Hematopoietic multipotent progenitor cell treated with erythropoietin and hydrocortisone succinate and interleukin-3 and kit ligand, for 17 days (in vitro differentiated cells): ENCODE measurements at regions not wholly inside any gene's neighbourhood (a gene's known extent, or its start where the extent isn't known, plus 50 kb on each side); places are given as distances from the start of the nearest gene placed in this dataset.

ENCODE experiments used
- DNase-seq: peaks from one replicate; pipeline ENCODE4 v3.0.0-alpha.2; 2015; ENCODE audit warnings: low spot score

GRCh38 chr20:62545901-62546525 lies 70.2 kb upstream of the GATA5 start:
- no peak for DNase-seq

GRCh38 chr20:62546606-62547005 lies 70.8 kb upstream of the GATA5 start:
- DNase-seq, result no peak

DNA sequence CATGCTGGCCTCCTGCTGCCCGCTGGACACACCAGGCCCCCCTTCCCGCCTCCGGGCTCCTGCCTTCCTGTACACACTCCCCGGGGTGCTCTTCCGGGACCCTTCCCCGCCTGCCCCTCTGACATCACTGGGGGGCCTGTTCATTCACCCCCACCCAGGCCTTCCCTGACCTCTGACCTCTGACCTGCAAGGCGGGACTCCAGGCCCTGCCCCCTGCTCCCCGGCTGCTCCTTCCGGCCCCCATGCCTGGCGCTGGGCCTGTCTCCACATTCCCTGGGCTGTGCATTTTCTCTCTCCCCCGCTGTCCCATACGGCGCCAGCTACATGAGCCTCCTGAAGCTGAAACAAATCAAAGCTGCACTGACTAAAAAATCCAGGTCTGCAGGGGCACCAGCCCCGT lies 71.6 kb upstream of the GATA5 start:
- DNase-seq, result no peak

GRCh38 chr20:62548471-62548870 lies 72.7 kb upstream of the GATA5 start:
- DNase-seq, result no peak

DNA sequence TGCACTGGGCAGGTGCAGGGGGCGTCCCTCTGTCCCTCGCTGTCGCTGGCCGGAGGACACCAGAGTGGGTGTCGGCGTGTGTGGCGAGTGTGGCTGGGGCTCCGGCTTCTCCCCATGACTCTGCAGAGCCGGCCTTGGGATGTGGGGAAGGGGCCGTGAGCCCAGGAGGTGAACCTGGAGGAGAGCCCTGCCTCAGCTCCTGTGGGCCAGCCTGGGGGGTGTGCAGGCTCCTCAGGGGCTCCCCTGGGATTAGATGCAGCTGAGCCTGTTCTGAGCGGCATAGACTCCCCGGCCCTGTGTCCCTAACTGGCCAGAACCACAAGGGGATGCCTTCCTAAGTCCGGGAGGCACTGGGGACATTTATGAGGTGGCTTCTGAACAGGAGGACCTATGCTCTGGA lies 73.2 kb upstream of the GATA5 start:
- no peak for DNase-seq

GRCh38 chr20:62549499-62550086 lies 73.8 kb upstream of the GATA5 start:
- no peak for DNase-seq

GRCh38 chr20:62550087-62550632 lies 74.4 kb upstream of the GATA5 start:
- no peak for DNase-seq

DNA sequence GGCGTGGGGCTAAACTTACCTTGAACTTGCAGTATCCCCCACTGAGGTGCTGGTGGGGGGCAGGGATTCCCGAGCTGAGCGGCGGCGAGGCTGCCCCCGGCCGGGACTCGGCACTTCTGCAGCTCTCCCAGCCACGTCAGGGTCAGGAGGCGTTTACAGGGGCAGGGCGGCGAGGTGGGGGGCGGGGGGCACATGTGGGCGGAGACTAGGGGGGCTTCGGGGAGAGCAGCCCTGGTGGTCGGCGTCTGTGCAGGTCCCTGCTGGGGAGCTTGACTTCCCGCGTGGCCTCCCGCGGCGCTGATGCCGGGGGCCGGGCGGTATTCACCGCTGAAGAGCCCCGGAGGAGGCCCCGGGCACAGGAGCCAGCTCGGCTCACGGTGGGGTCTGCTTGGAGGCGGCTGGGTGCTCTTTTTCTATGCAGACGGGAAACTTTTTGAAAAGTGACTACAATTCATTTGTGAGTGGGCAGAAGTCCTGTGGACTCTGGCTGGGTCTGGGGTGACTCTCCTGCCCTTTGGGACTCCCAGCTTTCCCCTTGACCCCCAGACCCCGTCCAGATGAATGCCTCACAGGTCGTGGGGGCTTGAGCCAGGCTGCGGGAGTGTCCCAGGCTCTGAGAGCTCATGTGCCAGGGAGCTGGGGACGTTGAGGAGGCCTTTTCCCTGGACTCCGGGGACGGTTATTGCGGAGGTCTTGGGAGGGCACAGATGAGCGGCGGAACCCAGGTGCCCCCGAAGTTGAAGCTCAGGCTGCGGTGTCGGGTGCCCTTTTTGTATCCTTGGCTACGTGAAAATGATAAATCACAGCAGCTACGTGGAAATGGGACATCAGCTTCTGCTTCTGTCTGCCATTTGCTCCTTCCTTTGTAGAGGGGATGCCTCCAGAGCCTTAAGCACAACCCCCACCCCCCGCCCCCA lies 75.9 kb upstream of the GATA5 start:
- DNase-seq, result no peak

GRCh38 chr20:62552613-62553012 lies 76.8 kb upstream of the GATA5 start:
- no peak for DNase-seq

DNA sequence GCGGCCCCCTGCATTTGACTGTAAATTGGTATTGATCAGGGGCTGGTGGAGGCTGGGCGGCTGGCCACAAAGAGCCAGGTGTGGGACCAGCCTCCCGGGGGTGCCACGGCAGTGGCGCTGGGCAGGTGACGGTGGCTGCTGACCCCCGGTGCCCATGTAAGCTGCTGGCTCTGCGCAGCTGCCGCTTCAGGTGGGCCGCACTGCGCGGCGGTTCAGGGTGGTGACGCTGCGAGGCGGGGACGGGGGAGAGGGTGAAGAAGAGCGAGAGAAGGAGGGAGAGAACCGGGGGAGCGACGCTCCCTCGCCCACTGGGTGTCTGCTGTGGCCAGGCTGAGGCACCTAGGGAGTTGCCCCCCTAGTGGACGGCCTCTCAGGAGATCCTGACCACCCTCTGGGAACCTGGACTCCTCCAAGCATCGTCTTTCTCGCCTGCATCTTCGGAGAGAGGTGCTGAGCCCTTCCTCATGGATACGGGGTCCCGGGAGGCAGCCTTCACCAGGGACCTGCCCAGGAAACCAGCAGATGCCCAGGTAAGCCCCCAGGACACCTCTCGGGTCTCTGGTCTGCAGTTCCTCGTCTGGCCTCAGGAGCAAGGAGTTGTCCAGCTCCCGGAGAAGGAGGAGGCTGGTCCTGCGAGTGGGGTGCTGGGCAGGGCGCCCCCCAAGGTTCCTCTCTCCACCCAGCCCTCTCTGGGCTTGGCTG lies 77.5 kb upstream of the GATA5 start:
- DNase-seq, result no peak

DNA sequence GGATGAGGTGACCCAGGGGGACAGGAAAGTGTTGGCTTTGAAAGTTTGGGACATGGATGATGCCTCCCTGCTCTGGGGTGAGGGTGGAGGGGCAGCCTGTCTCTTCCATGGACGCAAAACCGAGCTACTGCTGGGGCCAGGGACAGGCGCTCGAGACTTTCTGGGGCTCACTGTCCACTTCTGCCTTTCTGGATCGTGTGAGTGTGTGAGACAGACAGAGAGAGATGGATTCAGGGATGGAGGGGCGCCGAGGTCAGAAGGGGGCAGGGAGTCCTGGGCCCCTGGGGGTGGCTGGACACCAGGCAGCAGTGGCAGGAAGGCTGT lies 78.0 kb upstream of the GATA5 start:
- DNase-seq, result no peak

DNA sequence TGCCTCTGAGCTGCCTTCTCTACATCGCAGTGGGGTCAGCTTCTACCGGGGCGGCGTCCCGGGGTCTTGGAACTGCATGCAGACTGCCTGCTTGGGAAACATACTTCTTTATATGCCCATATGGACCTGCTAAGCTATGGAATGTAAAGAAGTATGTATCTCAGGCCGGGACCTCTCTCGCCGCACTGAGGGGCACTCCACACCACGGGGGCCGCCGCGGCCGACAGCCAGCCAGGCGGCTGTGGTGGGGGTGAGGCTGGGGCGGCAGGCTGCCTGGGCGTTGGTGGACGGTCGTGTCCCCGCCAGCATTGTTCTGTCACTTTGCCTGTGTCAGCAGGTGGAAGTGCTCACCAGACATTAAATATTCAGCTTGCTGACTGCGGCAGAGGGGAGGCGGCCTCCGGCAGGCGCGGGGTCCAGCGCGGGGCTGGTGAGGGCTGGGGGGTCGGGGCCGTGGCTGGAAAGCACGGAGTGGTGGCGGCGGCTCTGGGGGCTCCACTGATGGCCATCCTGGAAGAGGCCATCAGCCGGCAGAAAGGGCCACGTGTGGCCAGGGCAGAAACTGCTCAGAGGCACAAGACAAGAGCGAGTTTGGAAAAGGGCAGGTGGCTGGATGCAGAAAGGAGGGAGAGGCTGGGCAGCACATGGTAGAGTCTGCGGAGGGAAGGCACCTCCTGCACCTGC lies 78.6 kb upstream of the GATA5 start:
- DNase-seq, result no peak

DNA sequence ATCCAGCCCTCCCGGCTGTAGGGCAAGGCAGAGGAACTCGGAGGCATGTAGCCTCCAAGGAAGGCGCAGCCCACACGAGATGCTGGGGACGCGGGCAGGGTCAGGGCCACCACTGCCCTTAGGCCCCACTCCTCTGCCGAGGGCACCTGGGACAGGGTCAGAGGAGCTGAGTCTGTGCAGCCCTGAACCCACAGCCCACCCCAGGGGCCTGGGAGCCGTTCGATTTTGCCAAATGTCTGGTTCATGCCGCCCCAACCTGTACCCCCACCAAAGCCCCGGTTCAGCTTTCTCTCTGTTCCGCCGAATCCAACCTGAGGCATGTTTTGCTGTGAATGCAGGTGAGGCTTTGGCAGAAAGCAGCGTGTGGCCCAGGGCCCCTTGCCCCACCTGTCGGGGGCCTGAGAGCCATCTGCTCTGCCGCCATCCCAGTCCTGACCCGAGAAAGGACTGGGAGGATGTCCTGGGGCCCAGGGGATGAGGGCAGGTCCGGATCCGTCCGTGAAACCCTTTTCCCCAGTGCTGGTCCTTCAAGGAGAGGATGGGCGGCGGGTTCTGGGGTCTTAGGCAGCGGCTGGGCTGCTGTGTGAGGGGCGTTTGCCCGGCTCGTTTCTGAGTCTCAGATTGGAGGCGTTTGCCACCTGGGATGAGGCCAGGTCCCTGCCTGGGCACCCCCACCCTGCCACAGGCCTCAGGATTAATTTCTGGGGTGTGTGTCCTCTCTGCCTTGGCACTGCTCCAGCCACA lies 79.3 kb upstream of the GATA5 start:
- no peak for DNase-seq

DNA sequence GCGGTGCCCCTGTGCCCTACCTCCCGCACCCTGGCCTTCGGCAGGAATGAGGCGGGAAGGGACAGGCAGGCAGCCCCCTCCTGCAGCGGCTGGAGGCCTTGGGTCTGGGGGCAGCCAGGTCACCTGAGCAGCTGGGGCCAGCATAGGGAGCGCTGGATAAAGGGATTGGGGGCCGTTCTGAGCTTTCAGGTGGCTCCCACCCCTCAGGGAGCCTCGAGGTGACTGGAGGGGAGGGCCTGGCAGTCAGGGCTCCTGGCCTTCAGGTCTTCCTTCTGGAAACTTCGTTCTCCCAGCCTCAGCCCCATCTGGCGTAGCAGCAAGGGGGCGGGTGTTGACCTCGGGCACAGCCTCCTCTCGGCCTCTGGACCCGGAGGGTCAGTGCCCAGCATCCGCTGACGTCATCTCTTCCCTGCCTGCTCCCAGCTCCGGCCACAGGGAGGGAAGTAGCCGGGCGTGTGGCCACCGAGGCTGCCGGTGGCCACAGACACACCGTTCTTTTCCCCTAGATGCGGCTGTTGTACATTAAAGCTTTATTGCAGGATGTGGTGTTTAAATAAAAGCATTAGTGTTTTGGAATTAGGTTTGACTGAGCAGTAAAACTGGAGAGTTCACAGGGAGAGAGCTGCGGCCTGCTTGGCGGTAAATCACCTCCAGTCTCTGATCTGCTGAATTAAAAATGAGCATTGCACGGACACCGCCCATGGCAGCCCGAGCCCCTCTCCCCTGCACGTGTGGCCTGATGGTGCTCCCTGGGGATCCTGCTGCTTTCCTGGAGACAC lies 80.0 kb upstream of the GATA5 start:
- DNase-seq, result no peak

DNA sequence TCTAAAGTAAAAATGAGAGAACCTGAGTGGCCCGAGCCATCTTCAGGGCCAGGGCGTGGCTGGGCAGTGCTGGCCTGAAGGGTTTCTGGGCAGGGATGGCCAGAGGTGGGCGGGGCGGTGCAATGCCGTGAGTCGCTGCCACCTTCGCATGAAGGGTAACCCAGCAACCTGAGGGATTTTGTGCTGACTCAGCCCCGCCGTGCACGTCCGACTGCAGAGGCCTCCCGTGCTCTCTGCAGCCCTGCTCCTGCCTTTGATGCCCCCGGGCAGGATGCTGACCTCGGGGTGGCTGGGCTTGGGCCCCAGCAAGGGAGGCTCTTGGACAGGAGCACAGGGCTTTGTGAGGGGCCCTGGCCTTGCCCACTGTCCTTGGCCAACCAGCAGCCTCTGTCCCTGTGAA lies 81.7 kb upstream of the GATA5 start:
- DNase-seq, result no peak

GRCh38 chr20:62557999-62558408 lies 82.2 kb upstream of the GATA5 start:
- DNase-seq, result no peak

DNA sequence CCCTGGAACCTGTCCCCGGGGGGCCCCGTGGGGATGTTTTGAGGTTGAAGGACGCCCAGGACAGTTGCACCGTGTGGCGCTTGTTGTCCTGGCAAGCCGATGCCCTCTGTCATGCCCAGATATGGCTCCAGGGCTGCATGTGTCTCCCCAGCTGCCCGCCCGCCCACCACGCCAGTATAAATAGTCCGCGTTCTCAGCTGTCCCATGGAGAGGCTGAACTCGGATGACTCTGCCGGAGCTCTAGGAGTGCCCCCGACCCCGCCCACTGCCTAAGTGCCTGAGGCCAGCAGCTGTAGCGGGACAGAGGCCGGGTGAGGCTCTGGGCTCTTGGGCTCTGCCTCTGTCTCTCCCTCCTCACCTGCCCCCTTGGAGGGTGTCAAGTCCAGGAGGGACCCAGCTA lies 83.0 kb upstream of the GATA5 start:
- no peak for DNase-seq

DNA sequence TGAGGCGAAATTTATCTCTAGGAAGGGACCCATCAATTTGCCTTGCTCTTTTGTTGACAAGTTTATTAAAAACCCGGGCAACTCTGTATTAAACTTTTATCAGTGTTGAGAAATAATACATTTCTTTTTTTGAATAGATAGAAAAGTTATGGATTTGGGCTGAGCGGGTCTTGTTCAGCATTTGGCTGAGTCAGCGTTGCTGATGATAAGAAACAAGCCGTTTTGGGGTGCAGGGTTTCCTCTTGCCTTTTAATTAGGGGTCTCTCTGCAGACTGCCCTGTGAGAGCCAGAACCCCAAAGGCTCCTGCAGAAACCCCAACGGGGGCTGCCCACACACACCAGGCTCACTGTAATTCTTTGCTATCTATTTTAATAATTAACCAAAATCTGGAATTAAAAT lies 82.1 kb upstream of the SLCO4A1 start:
- no peak for DNase-seq

DNA sequence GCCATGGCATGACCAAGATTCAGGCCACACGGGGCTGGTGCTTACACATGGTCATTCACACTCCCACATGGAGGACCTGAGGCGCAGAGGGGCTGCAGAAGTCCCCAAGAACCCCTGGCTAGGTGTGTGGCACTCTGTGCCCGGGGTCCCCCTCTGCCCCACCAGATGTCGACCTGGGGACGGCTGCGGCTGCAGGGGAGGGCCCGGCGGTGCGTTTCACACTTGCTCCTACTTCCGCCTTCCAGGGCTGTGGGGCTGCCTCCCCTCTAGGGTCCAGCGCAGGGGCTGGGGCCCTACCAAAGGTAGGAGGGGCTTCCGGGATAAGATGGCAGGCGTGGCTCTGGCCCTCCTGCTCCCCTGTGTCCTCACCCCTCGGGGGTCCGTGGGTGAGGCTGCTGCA lies 81.1 kb upstream of the SLCO4A1 start:
- DNase-seq, result no peak

DNA sequence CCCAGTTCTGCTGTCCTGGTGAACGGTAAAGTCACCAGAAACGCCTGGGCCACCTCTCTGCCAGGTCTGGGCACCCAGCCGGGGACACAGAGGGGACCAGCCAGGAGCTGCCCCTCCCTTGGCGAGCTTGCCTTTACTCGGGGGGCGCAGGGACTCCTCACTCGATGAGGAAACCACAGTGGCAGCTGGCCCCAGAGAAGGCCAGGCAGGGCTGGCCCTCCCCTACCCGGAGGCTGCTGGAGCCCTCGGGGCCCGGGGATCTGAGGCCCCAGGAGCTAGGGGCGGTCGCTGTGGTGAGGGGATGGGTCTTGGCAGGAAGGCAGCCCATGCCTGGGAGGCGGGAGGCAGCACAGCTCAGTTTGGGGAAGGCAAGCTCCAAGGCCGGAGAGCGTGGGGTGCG lies 80.4 kb upstream of the SLCO4A1 start:
- no peak for DNase-seq
